Neuronal stem cell (in vitro differentiated cells): ENCODE measurements at regions not wholly inside any gene's neighbourhood (a gene's known extent, or its start where the extent isn't known, plus 50 kb on each side); places are given as distances from the start of the nearest gene placed in this dataset.

Experiments
- DNase-seq: peaks from one replicate; pipeline ENCODE4 v3.0.0-alpha.2; 2013; ENCODE audit warnings: low spot score
- H2AFZ ChIP-seq: one replicate; pipeline ENCODE4 v1.6.1; 2013; ENCODE audit warnings: mild to moderate bottlenecking, low read length, inconsistent platforms
- H2AK5ac ChIP-seq: 2 replicates; pipeline ENCODE4 v1.6.1; 2013; ENCODE audit warnings: low read depth, mild to moderate bottlenecking, inconsistent platforms, low read length, moderate library complexity, mixed read lengths
- H2BK120ac ChIP-seq: 2 replicates; pipeline ENCODE4 v1.6.1; 2013; ENCODE audit warnings: low read depth, mild to moderate bottlenecking, inconsistent platforms, low read length, moderate library complexity, mixed read lengths
- H2BK12ac ChIP-seq: one replicate; pipeline ENCODE4 v1.6.1; 2013; ENCODE audit warnings: low read length, inconsistent platforms
- H2BK15ac ChIP-seq: 2 replicates; pipeline ENCODE4 v1.6.1; 2013; ENCODE audit warnings: mild to moderate bottlenecking, low read length, inconsistent platforms, mixed read lengths
- H2BK5ac ChIP-seq: one replicate; pipeline ENCODE4 v1.6.1; 2013; ENCODE audit warnings: inconsistent platforms, mild to moderate bottlenecking, low read length, moderate library complexity
- H3K14ac ChIP-seq: one replicate; pipeline ENCODE4 v1.6.1; 2013; ENCODE audit warnings: low read length, inconsistent platforms
- H3K18ac ChIP-seq: 2 replicates; pipeline ENCODE4 v1.6.1; 2013; ENCODE audit warnings: low read length, inconsistent platforms
- H3K23ac ChIP-seq: 2 replicates; pipeline ENCODE4 v1.6.1; 2013; ENCODE audit warnings: low read depth, mild to moderate bottlenecking, mixed read lengths, low read length, inconsistent platforms; ENCODE audit not compliant: poor library complexity
- H3K27ac ChIP-seq: replicated peaks from 3 replicates; pipeline ENCODE4 v1.5.1; 2013; ENCODE audit warnings: low read length, inconsistent platforms
- H3K27me3 ChIP-seq, 3 experiments: 2 replicates each; pipeline ENCODE4 v1.6.1; 2013; ENCODE audit warnings: low read length in 3 of 3, mild to moderate bottlenecking in 2 of 3, inconsistent platforms in 1 of 3, low read depth in 1 of 3, mixed read lengths in 1 of 3, moderate library complexity in 1 of 3; ENCODE audit not compliant: control insufficient read depth in 3 of 3, insufficient read depth in 3 of 3
- H3K36me3 ChIP-seq, 2 donors: replicated peaks in 1 of 2; 2 replicates each; pipeline ENCODE4 v1.6.1; 2013; ENCODE audit warnings: low read length in 2 of 2; ENCODE audit not compliant: control insufficient read depth in 2 of 2, insufficient read depth in 2 of 2
- H3K4ac ChIP-seq: 2 replicates; pipeline ENCODE4 v1.6.1; 2013; ENCODE audit warnings: inconsistent platforms, mild to moderate bottlenecking, low read length, moderate library complexity
- H3K4me1 ChIP-seq, 2 donors: 1 replicate in 1 of 2; 2 replicates in 1 of 2; pipeline ENCODE4 v1.6.1; 2013; ENCODE audit warnings: low read length in 2 of 2, low read depth in 1 of 2; ENCODE audit not compliant: control insufficient read depth in 2 of 2, insufficient read depth in 1 of 2
- H3K4me2 ChIP-seq: one replicate; pipeline ENCODE4 v1.6.1; 2013; ENCODE audit warnings: mild to moderate bottlenecking, low read length, inconsistent platforms; ENCODE audit not compliant: insufficient read depth, poor library complexity, severe bottlenecking
- H3K4me3 ChIP-seq, 2 donors: 2 replicates each; pipeline ENCODE4 v1.5.1; 2013; ENCODE audit warnings: low read length in 2 of 2, mild to moderate bottlenecking in 2 of 2, inconsistent platforms in 1 of 2, moderate library complexity in 1 of 2
- H3K79me1 ChIP-seq: one replicate; pipeline ENCODE4 v1.6.1; 2013; ENCODE audit warnings: low read depth, mild to moderate bottlenecking, inconsistent platforms, low read length, moderate library complexity
- H3K9ac ChIP-seq: one replicate; pipeline ENCODE4 v1.6.1; 2013; ENCODE audit warnings: mild to moderate bottlenecking, low read depth, low read length, inconsistent platforms; ENCODE audit not compliant: poor library complexity
- H3K9me3 ChIP-seq, 2 donors: replicated peaks in 1 of 2; 2 replicates each; pipeline versions ENCODE3 to v1.6.1; 2013; ENCODE audit warnings: low read length in 2 of 2, mild to moderate bottlenecking in 2 of 2, inconsistent platforms in 1 of 2, low read depth in 1 of 2, mixed read lengths in 1 of 2, moderate library complexity in 1 of 2; ENCODE audit not compliant: control insufficient read depth in 2 of 2, insufficient read depth in 1 of 2
- H4K8ac ChIP-seq: one replicate; pipeline ENCODE4 v1.6.1; 2013; ENCODE audit warnings: low read depth, mild to moderate bottlenecking, inconsistent platforms, low read length, moderate library complexity
- H4K91ac ChIP-seq: one replicate; pipeline ENCODE4 v1.6.1; 2013; ENCODE audit warnings: low read length, low read depth, mild to moderate bottlenecking, inconsistent platforms; ENCODE audit not compliant: poor library complexity
- WGBS, 2 donors: extraction: QIAGEN DNeasy Blood & Tissue Kit; methylation state at CpG; one replicate each; pipeline ENCODE4 v1.1.7; 2013; ENCODE audit warnings: missing lambda C conversion rate in 2 of 2, mixed read lengths in 1 of 2; ENCODE audit not compliant: insufficient read length in 2 of 2, insufficient replicate concordance in 1 of 2; ENCODE audit errors: extremely low coverage in 2 of 2; 5-methylcytosine and 5-hydroxymethylcytosine counted together

DNA sequence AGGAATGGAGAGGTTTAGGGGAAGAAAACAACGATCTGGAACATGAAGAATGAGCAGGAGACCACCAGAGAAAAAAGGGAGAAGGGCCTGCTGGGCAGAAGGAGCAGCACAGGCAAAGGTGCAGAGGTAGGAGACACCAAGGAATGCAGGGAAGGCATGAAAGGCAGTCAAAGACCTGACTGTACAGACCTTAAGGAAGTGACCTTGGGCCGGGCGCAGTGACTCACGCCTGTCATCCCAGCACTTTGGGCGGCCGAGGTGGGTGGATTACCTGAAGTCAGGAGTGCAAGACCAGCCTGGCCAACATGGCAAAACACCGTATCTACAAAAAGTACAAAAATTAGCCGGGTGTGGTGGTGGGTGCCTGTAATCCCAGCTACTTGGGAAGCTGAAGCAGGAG lies 157.7 kb upstream of the ATP10A start:
- Histone ChIP-seq H4K91ac (no peak overlapping the region), H3K4me3 (no peak overlapping the region), H3K79me1 (no peaks in the 10 kb centered on the region), H2BK12ac (no peak overlapping the region), H3K27me3 (peaks cover 0 to 3% (median 0%) of the 10 kb centered on the region in 3 experiments), H3K4me2 (no peak overlapping the region), H3K9ac (no peak overlapping the region), H3K36me3 (no peaks in the 10 kb centered on the region), H3K4ac (no peak overlapping the region), H3K23ac (no peak overlapping the region), H3K9me3 (no peaks in the 10 kb centered on the region), H2AK5ac (no peak overlapping the region), H2AFZ (no peak overlapping the region), H2BK120ac (no peak overlapping the region), H3K18ac (no peak overlapping the region), H3K14ac (no peak overlapping the region), H2BK5ac (no peak overlapping the region), H3K4me1 (peaks cover 0 to 3% of the 10 kb centered on the region in 2 donors), H3K27ac (no peak overlapping the region), H4K8ac (no peak overlapping the region), H2BK15ac (no peak overlapping the region)
- no peak for DNase-seq
- no CpG with 5 or more reads among the region's 8 CpGs for WGBS, 2 donors

- Histone ChIP-seq H3K79me1 (no peaks in the 10 kb centered on the region), H3K9ac (no peak overlapping the region), H3K14ac (no peak overlapping the region), H3K4me1 (peaks cover 0 to 5% of the 10 kb centered on the region in 2 donors), H2BK15ac (no peak overlapping the region), H3K27ac (no peak overlapping the region), H3K27me3 (no peaks in the 10 kb centered on the region), H4K91ac (peak overlapping the region; percentile 38), H4K8ac (no peak overlapping the region), H2AFZ (no peak overlapping the region), H3K36me3 (no peaks in the 10 kb centered on the region), H3K4ac (no peak overlapping the region), H2AK5ac (no peak overlapping the region), H3K23ac (no peak overlapping the region), H3K9me3 (no peaks in the 10 kb centered on the region), H3K4me2 (no peak overlapping the region), H2BK120ac (no peak overlapping the region), H2BK5ac (no peak overlapping the region), H2BK12ac (no peak overlapping the region), H3K18ac (peak overlapping the region; percentile 31), H3K4me3 (no peak overlapping the region)
- no CpG with 5 or more reads among the region's 7 CpGs for WGBS, 2 donors
- no peak for DNase-seq
Observed at GRCh38 chr15:26017665-26018064, 154.5 kb upstream of the ATP10A start.

DNA sequence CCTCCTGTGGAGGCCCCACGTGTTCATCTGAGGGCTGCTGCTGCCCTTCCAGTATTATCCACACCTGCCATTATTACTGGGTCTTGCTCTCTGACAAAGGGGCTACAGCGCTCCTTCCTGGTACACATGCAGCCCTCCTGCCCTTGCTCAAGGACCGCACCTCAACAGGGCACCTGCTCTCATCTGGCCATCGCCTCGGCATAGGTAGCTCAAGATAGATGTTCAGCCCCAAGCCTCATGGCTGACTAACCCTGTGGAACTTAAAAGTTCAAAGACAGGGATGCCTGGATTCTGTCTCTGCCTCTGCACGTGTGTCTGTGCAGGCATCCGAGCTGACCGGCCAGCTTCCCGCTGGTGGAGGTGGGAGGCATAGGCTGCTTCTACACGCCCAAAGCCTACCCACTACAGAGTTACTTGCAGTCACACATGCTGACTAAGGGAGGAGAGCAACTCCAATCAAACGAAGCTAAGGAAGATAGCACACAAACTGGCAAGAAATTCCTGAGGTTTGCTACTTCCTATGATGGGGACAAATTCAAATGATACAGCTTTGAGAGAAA lies 152.5 kb upstream of the ATP10A start:
- no peak overlapping the region for H3K23ac ChIP-seq
- no peak overlapping the region for H3K18ac ChIP-seq
- no peak overlapping the region for H2BK5ac ChIP-seq
- no peak overlapping the region for H2BK120ac ChIP-seq
- H3K79me1 ChIP-seq: no peaks in the 10 kb centered on the region
- no peak overlapping the region for H2AFZ ChIP-seq
- no peak overlapping the region for H4K8ac ChIP-seq
- DNase-seq: no peak
- H3K9me3 ChIP-seq: no peaks in the 10 kb centered on the region
- H3K9ac ChIP-seq: no peak overlapping the region
- H2BK15ac ChIP-seq: peak overlapping the region; percentile 12
- no CpG with 5 or more reads among the region's 11 CpGs for WGBS, 2 donors
- no peak overlapping the region for H2AK5ac ChIP-seq
- H2BK12ac ChIP-seq: no peak overlapping the region
- no peak overlapping the region for H3K4me2 ChIP-seq
- no peaks in the 10 kb centered on the region for H3K27me3 ChIP-seq
- H3K27ac ChIP-seq: no peak overlapping the region
- no peak overlapping the region for H3K4ac ChIP-seq
- no peak overlapping the region for H3K4me3 ChIP-seq
- no peak overlapping the region for H4K91ac ChIP-seq
- H3K14ac ChIP-seq: no peak overlapping the region
- H3K4me1 ChIP-seq: peaks cover 0 to 5% of the 10 kb centered on the region in 2 donors
- H3K36me3 ChIP-seq: no peaks in the 10 kb centered on the region

DNA sequence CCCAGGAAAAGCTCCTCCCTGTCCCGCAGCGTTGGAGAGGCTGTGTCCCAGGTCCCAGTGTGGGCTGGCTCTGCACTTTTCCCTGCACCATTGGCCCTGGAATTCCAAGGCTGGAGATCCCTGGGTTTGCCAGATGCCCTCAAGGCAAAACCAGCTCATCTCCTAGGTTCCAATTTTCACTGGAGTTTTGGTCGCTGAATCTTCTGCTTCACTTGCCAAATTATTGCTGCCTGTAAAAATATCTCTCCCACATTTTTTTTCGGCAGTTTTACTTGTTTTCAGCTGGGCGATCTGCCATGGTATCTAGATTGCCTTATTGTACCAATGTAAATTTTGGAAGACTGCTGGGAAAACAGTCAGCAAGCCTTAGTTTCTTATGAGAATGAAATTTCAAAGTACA lies 150.9 kb upstream of the ATP10A start:
- H2AK5ac ChIP-seq: peak overlapping the region; percentile 73
- H3K27me3 ChIP-seq: no peaks in the 10 kb centered on the region
- no peak overlapping the region for H3K4me2 ChIP-seq
- peak overlapping the region; percentile 42 for H3K18ac ChIP-seq
- H2AFZ ChIP-seq: no peak overlapping the region
- H4K91ac ChIP-seq: no peak overlapping the region
- DNase-seq: no peak
- H3K79me1 ChIP-seq: no peaks in the 10 kb centered on the region
- H2BK12ac ChIP-seq: no peak overlapping the region
- no peaks in the 10 kb centered on the region for H3K9me3 ChIP-seq
- H3K14ac ChIP-seq: no peak overlapping the region
- H4K8ac ChIP-seq: no peak overlapping the region
- no peak overlapping the region for H2BK120ac ChIP-seq
- H3K9ac ChIP-seq: no peak overlapping the region
- H3K36me3 ChIP-seq: no peaks in the 10 kb centered on the region
- no peak overlapping the region for H3K23ac ChIP-seq
- no peak overlapping the region for H3K4ac ChIP-seq
- no CpG with 5 or more reads among the region's 5 CpGs for WGBS, 2 donors
- H3K4me3 ChIP-seq: no peak overlapping the region
- H3K4me1 ChIP-seq: peaks cover 0 to 5% of the 10 kb centered on the region in 2 donors
- no peak overlapping the region for H2BK5ac ChIP-seq
- no peak overlapping the region for H3K27ac ChIP-seq
- no peak overlapping the region for H2BK15ac ChIP-seq
